ENCODE measurements at regions not wholly inside any gene's neighbourhood (a gene's known extent, or its start where the extent isn't known, plus 50 kb on each side); places are given as distances from the start of the nearest gene placed in this dataset.
"Not testable (repeated sequence)": the region's sequence is repeated elsewhere in the genome, so short reads cannot be mapped to it uniquely, and the experiment has no call there.

DNA sequence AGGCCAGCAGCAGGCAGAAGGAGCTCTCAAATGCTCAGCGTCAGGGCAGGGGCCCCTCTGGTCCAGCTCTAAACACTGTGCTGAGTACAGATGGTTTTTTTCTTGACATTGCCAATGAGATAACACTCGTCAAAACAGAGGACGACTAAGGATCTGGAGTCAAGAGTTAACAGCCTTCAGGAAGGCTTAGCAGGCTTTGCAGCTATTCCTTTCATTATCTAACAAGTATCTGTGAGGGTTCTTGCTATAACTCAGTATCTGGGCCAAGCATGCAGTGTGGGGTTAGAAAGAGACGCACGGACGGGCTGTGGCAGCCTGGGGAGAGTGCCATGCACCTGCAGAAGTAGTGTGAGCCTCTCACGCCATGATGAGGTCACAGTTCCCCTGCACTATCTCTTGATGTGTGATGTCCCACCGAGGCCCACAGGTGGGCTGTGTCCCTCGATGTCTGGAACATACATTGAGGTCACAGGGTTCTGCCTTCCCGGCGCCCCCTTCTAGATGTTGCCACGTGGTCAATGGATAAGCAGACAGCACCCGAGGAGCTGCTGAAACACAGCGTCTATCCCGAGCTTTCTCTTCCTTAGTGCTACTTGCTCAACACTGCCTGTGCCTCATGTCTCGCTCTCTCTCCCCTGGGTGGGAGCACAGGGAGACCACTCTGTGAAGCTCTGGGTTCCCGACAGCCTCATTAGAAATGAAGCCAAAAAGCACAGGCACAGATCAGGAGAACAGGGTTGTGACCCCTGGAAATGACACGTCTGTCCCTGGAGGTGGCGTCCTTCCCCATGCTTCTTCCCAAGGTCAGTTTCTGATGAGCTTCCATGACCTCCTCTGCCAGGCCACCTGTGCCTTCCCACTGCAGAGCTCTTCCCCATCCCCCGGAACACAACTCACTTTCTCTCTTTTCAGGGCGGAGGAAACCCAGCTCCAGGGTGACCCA lies 85.5 kb upstream of the RPS6KA2 start:
- no peaks in the 10 kb centered on the region for H3K36me3 Mint-ChIP-seq (ENCODE audit: low read depth)
- peaks cover 8% of the 10 kb centered on the region for H3K9me3 Mint-ChIP-seq

DNA sequence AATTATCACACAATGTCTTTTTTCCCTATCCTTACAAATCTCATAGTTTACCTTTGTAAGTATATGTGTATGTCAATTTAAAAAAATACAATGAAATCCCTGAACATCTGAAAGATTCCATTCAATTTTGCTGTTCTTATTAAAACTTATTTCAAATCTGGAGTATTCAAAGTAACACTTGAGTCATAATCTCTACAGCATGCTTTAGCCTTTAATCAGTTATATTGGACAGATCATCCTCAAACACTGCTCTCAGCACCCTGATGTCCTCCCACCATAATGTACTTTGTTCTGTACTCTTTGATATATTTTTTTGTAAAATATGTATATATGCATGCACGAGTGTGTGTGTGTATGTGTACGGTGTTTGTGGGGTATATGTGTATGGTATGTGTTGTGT lies 83.0 kb upstream of the RPS6KA2 start:
- no peaks in the 10 kb centered on the region for H3K4me1 Mint-ChIP-seq
- no peaks in the 10 kb centered on the region for H3K36me3 Mint-ChIP-seq (ENCODE audit: low read depth)
- H3K9me3 Mint-ChIP-seq, result peaks cover 8% of the 10 kb centered on the region
- no peak overlapping the region for H3K27ac Mint-ChIP-seq
- no peak overlapping the region for H3K4me3 Mint-ChIP-seq
- no peak for ATAC-seq
- H3K27me3 Mint-ChIP-seq, result no peaks in the 10 kb centered on the region
- no peak for DNase-seq

More for the DNA sequence above, 85.5 kb upstream of the RPS6KA2 start:
- Mint-ChIP-seq H3K4me1 (no peaks in the 10 kb centered on the region), H3K4me3 (no peak overlapping the region), H3K27me3 (peaks cover 3% of the 10 kb centered on the region), H3K27ac (no peak overlapping the region)
- DNase-seq (no peak), ATAC-seq (no peak)

DNA sequence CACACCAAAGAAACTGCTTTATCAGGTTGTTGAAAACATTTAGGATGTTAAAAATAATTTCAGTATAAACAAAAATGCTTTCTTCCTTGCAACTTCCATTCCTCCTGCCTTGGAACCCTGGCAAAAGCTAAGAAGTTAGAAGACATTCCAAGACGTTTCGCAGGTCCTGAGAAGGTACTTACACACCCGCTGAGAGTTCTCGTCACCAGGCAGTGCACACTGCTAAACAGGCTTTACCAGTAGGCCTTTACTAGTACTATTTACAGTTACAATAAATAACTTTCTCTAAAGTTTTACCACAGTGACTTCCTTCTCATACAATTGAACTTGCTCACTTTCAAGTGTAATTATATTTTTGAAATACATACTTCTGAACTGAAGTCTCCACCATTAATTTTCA lies 81.4 kb upstream of the RPS6KA2 start:
- Mint-ChIP-seq H3K27me3 (no peaks in the 10 kb centered on the region), H3K27ac (no peak overlapping the region), H3K9me3 (peaks cover 8% of the 10 kb centered on the region), H3K4me3 (no peak overlapping the region), H3K36me3 (ENCODE audit: low read depth) (no peaks in the 10 kb centered on the region), H3K4me1 (no peaks in the 10 kb centered on the region)
- no peak for DNase-seq
- no peak for ATAC-seq

- Mint-ChIP-seq H3K27me3 (no peaks in the 10 kb centered on the region), H3K9me3 (peaks cover 8% of the 10 kb centered on the region), H3K4me3 (no peak overlapping the region), H3K27ac (no peak overlapping the region), H3K36me3 (ENCODE audit: low read depth) (no peaks in the 10 kb centered on the region), H3K4me1 (no peaks in the 10 kb centered on the region)
- peak; percentile 65 for ATAC-seq
- peak; percentile 25 for DNase-seq
Measured at GRCh38 chr6:166707045-166707444, 80.0 kb upstream of the RPS6KA2 start.

- H3K27ac Mint-ChIP-seq, result no peak overlapping the region
- H3K27me3 Mint-ChIP-seq, result no peaks in the 10 kb centered on the region
- H3K4me1 Mint-ChIP-seq, result peaks cover 1% of the 10 kb centered on the region
- H3K36me3 Mint-ChIP-seq (ENCODE audit: low read depth), result no peaks in the 10 kb centered on the region
- DNase-seq, result no peak
- no peaks in the 10 kb centered on the region for H3K9me3 Mint-ChIP-seq
- H3K4me3 Mint-ChIP-seq, result no peak overlapping the region
- no peak for ATAC-seq
Measured at GRCh38 chr6:166705069-166705468, 78.0 kb upstream of the RPS6KA2 start.

DNA sequence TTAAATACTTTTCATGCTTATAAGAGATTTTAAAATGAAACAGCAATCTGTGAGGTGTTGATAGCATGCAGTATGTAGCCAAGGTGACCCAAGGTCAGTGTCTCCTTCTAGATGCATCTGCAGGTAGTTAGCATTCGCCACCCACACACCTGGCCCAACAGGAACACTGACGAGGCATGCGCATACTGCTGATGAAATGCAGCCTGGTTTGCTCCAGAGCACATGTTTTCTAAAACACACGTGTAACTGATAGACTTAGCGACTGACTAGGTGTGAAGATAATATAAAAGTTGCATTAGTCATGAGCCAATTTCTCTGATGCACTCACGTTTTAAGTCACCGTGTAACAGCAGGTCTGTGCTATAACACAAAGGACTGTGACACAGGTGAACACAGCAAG lies 77.1 kb upstream of the RPS6KA2 start:
- H3K27me3 Mint-ChIP-seq, result no peaks in the 10 kb centered on the region

DNA sequence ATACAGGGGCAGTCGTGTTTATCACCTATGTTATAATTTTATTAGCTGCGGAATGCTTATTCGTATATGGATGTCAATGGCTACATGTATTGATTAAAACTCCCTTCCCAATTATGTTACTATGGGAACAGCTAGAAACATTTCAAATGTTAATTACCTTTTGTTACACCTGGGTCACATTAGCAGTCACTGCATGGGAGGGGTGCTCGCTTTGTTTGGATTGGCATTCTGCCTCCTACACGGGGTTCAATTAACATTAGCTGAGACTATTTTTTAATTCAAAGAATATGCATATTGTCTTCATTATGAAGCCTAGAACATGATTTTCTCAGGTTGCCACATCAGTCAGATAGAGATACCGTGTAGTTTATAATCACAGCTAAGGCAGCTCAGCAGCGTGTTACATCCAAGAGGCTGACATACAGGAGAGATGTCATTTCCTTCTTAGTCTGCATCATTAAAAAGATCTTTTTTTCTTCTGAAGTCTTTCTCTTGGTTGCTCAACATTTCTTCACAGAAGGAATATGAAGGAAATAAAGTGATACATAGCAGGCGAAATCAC lies 76.2 kb upstream of the RPS6KA2 start:
- Mint-ChIP-seq H3K36me3 (ENCODE audit: low read depth) (no peaks in the 10 kb centered on the region), H3K4me3 (no peak overlapping the region), H3K27me3 (no peaks in the 10 kb centered on the region), H3K27ac (no peak overlapping the region), H3K4me1 (peaks cover 1% of the 10 kb centered on the region), H3K9me3 (no peaks in the 10 kb centered on the region)
- ATAC-seq (no peak), DNase-seq (no peak)

More for the DNA sequence above, 77.1 kb upstream of the RPS6KA2 start:
- no peaks in the 10 kb centered on the region for H3K36me3 Mint-ChIP-seq (ENCODE audit: low read depth)
- no peak overlapping the region for H3K27ac Mint-ChIP-seq
- peaks cover 1% of the 10 kb centered on the region for H3K4me1 Mint-ChIP-seq
- no peak overlapping the region for H3K4me3 Mint-ChIP-seq
- no peak for DNase-seq
- ATAC-seq, result no peak
- H3K9me3 Mint-ChIP-seq, result no peaks in the 10 kb centered on the region

DNA sequence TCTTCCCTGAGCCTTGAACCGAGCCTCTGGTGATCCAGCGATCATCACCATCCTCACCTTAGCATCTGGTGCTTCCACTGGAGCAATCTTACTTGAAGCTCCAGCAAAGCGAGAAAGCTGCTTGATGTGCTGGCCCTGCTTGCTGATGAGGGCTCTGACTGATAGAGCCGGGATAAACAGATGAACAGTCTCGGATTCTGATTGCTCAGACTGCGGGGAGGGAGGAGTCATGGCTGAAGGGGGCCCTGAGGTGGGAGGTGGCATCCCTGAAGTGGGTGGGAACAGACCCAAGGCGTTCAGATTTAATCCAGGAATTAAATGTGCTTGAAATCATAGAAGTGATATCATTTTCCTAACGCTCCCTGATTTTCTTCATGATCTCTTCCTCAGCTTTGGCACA lies 74.4 kb upstream of the RPS6KA2 start:
- H3K27me3 Mint-ChIP-seq; H3K9me3 Mint-ChIP-seq; DNase-seq; H3K36me3 Mint-ChIP-seq (ENCODE audit: low read depth); H3K27ac Mint-ChIP-seq; H3K4me1 Mint-ChIP-seq; ATAC-seq; H3K4me3 Mint-ChIP-seq: not testable (repeated sequence)

- DNase-seq, result not testable (repeated sequence)
Measured at GRCh38 chr6:166700871-166701270, 73.8 kb upstream of the RPS6KA2 start.

GRCh38 chr6:166697113-166697512 lies 70.1 kb upstream of the RPS6KA2 start:
- H3K27ac Mint-ChIP-seq, result no peak overlapping the region
- H3K4me3 Mint-ChIP-seq, result no peak overlapping the region
- no peaks in the 10 kb centered on the region for H3K9me3 Mint-ChIP-seq
- no peaks in the 10 kb centered on the region for H3K36me3 Mint-ChIP-seq (ENCODE audit: low read depth)
- H3K4me1 Mint-ChIP-seq, result peaks cover 1% of the 10 kb centered on the region
- H3K27me3 Mint-ChIP-seq, result no peaks in the 10 kb centered on the region
- ATAC-seq, result no peak
- no peak for DNase-seq

More at GRCh38 chr6:166700871-166701270, 73.8 kb upstream of the RPS6KA2 start:
- not testable (repeated sequence) for H3K27ac Mint-ChIP-seq; ATAC-seq; H3K4me3 Mint-ChIP-seq; H3K9me3 Mint-ChIP-seq; H3K4me1 Mint-ChIP-seq; H3K36me3 Mint-ChIP-seq (ENCODE audit: low read depth); H3K27me3 Mint-ChIP-seq

DNA sequence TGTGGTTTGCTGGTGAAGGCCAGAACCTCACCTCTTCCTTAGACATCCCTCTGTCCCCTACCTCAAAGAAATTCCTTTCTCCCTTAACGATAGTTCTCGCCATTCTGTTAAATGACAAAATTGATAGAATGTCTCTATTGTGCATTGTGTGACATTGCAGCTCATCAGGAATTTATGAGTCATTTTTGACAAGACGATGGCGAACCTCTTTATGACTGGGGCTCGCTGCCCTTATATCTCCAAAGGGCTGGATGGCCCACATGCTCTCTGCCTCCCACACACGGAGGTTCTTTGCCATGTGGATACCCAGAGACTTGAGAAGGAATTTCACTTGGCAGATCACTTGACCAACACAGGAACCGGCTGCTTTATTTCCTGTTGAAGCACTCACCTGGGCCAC lies 66.8 kb upstream of the RPS6KA2 start:
- H3K36me3 Mint-ChIP-seq (ENCODE audit: low read depth), result no peaks in the 10 kb centered on the region
- DNase-seq, result no peak
- no peak overlapping the region for H3K4me3 Mint-ChIP-seq
- H3K9me3 Mint-ChIP-seq, result no peaks in the 10 kb centered on the region
- no peak overlapping the region for H3K27ac Mint-ChIP-seq
- no peaks in the 10 kb centered on the region for H3K4me1 Mint-ChIP-seq
- no peak for ATAC-seq
- no peaks in the 10 kb centered on the region for H3K27me3 Mint-ChIP-seq

GRCh38 chr6:166692723-166693302 lies 65.8 kb upstream of the RPS6KA2 start:
- ATAC-seq (no peak), DNase-seq (no peak)
- Mint-ChIP-seq H3K4me1 (no peaks in the 10 kb centered on the region), H3K27ac (no peak overlapping the region), H3K9me3 (no peaks in the 10 kb centered on the region), H3K36me3 (ENCODE audit: low read depth) (no peaks in the 10 kb centered on the region), H3K27me3 (no peaks in the 10 kb centered on the region), H3K4me3 (no peak overlapping the region)

- Mint-ChIP-seq H3K4me3 (no peak overlapping the region), H3K27me3 (no peaks in the 10 kb centered on the region), H3K27ac (no peak overlapping the region), H3K9me3 (no peaks in the 10 kb centered on the region), H3K4me1 (no peaks in the 10 kb centered on the region), H3K36me3 (ENCODE audit: low read depth) (no peaks in the 10 kb centered on the region)
- DNase-seq, result no peak
- no peak for ATAC-seq
Measured at GRCh38 chr6:166691746-166692145, 64.7 kb upstream of the RPS6KA2 start.

- Mint-ChIP-seq H3K36me3 (ENCODE audit: low read depth) (no peaks in the 10 kb centered on the region), H3K4me1 (no peaks in the 10 kb centered on the region), H3K9me3 (no peaks in the 10 kb centered on the region), H3K27ac (no peak overlapping the region), H3K4me3 (no peak overlapping the region), H3K27me3 (no peaks in the 10 kb centered on the region)
- ATAC-seq (no peak), DNase-seq (no peak)
Measured at GRCh38 chr6:166691199-166691598, 64.1 kb upstream of the RPS6KA2 start.

DNA sequence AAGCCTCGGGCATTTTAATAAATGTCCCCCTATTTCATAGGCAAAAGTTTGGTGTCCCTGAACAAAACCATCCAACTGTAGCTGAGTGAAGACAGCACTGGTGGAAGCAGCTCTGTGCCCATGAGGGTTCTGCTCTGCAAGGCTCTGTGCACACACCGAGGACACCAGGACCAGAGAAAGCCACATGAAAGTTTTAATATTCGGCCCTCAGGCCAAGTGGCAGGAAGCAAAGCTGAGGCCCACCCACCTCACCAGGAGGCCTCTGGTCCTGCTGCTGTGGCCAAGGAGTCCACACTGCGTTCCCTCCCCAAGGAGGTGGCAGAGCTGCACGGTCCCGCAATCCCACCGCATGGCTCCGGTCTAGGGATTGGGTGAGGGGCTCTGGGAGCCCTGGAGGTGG lies 62.6 kb upstream of the RPS6KA2 start:
- DNase-seq (no peak), ATAC-seq (no peak)
- Mint-ChIP-seq H3K4me1 (no peaks in the 10 kb centered on the region), H3K27me3 (no peaks in the 10 kb centered on the region), H3K36me3 (ENCODE audit: low read depth) (no peaks in the 10 kb centered on the region), H3K9me3 (no peaks in the 10 kb centered on the region), H3K27ac (no peak overlapping the region), H3K4me3 (no peak overlapping the region)
